A549 (cell line): ENCODE measurements at regions not wholly inside any gene's neighbourhood (a gene's known extent, or its start where the extent isn't known, plus 50 kb on each side); places are given as distances from the start of the nearest gene placed in this dataset.
"Not testable (repeated sequence)": the region's sequence is repeated elsewhere in the genome, so short reads cannot be mapped to it uniquely, and the experiment has no call there.

Source experiments
- ATAC-seq, 2 experiments: fragments of 200-7000 bp in 1 of 2; fragments of >200 bp in 1 of 2; cut with Nextera tagmentation in 1 of 2; cut with Tn5 transposase in 1 of 2; 3 replicates each; pipeline versions ENCODE4 v1.8.0 to v1.9.1; 2018 to 2020; ENCODE audit warnings: mild to moderate bottlenecking in 1 of 2, moderate library complexity in 1 of 2
- CTCF ChIA-PET: fragments of 300-600 bp; sonication (Branson Sonifier 250); formaldehyde crosslinking; extraction: SDS; loops from one replicate; lab custom pipeline; 2021; ENCODE audit warnings: antibody characterized with exemption, inconsistent platforms; lab: Yijun Ruan, JAX
- POLR2A ChIA-PET: fragments of 350-600 bp; formaldehyde crosslinking; extraction: SDS; loops from one replicate; lab custom pipeline; 2021; ENCODE audit warnings: antibody characterized with exemption, inconsistent platforms; lab: Yijun Ruan, JAX
- DNase-seq, 2 experiments: peaks; one replicate each; pipeline versions ENCODE4 v3.0.0 to v3.0.0-alpha.2; 2011 to 2016; ENCODE audit warnings: low read depth in 1 of 2, low spot score in 1 of 2
- FAIRE-seq: peaks from 2 replicates; lab custom pipeline; 2011; peaks lifted over from hg19 to GRCh38; lab: Jason Lieb, UNC
- H3K27ac ChIP-seq, 2 experiments: fragments of >200 bp; sonication (Bioruptor Twin); formaldehyde crosslinking; 3 replicates each; pipeline ENCODE4 v1.5.1; 2016 to 2017
- H3K4me1 ChIP-seq: fragments of >200 bp; sonication (Bioruptor Twin); formaldehyde crosslinking; 3 replicates; pipeline ENCODE4 v1.6.1; 2016
- H3K4me2 ChIP-seq: fragments of >200 bp; sonication (Bioruptor Twin); formaldehyde crosslinking; 3 replicates; pipeline ENCODE4 v1.6.1; 2016
- H3K4me3 ChIP-seq: fragments of >200 bp; sonication (Bioruptor Twin); formaldehyde crosslinking; 3 replicates; pipeline ENCODE4 v1.5.1; 2016
- H3K9me3 ChIP-seq: fragments of >200 bp; sonication (Bioruptor Twin); formaldehyde crosslinking; 3 replicates; pipeline ENCODE4 v1.6.1; 2016
- CHD2 ChIP-seq: fragments of 150-350 bp; IDR thresholded peaks from 2 replicates; pipeline ENCODE4 v1.6.1; 2014; ENCODE audit warnings: low read length; ENCODE audit not compliant: partially characterized antibody
- EHMT2 ChIP-seq: fragments of 200-600 bp; sonication (generic); IDR thresholded peaks from 2 replicates; pipeline ENCODE4 v1.6.1; 2016; ENCODE audit warnings: antibody characterized with exemption, low read depth, mild to moderate bottlenecking, moderate library complexity
- GATA3 ChIP-seq: IDR thresholded peaks from 2 replicates; pipeline ENCODE4 v1.6.1; 2012; ENCODE audit warnings: borderline replicate concordance
- HEYL ChIP-seq: fragments of 250-450 bp; sonication (Bioruptor Pico); IDR thresholded peaks from 2 replicates; pipeline ENCODE4 v1.8.0; 2021; ENCODE audit warnings: mild to moderate bottlenecking, moderate library complexity
- HOXA7 ChIP-seq: fragments of 250-450 bp; sonication (Bioruptor Pico); IDR thresholded peaks from 2 replicates; pipeline ENCODE4 v1.5.0; 2020; ENCODE audit warnings: mild to moderate bottlenecking, moderate library complexity
- JUN ChIP-seq, 2 experiments: fragments of >200 bp; sonication (Bioruptor Twin); formaldehyde crosslinking; IDR thresholded peaks; 2 replicates in 1 of 2; 3 replicates in 1 of 2; pipeline ENCODE4 v1.6.1; 2016 to 2017
- MAFK ChIP-seq: fragments of 450-650 bp; IDR thresholded peaks from 2 replicates; pipeline ENCODE4 v1.6.1; 2014; ENCODE audit not compliant: partially characterized antibody
- NFE2L2 ChIP-seq: fragments of 150-350 bp; conservative IDR thresholded peaks from 2 replicates; pipeline ENCODE4 v1.6.1; 2014; ENCODE audit warnings: low read length
- RAD21 ChIP-seq, 2 experiments: fragments of >200 bp in 1 of 2; sonication (Bioruptor Twin) in 1 of 2; formaldehyde crosslinking in 1 of 2; IDR thresholded peaks in 1 of 2; conservative IDR thresholded peaks in 1 of 2; 2 replicates in 1 of 2; 3 replicates in 1 of 2; pipeline ENCODE4 v1.6.1; 2012 to 2018; ENCODE audit warnings: inconsistent platforms in 1 of 2
- RARB ChIP-seq: fragments of 250-450 bp; sonication (Bioruptor Pico); IDR thresholded peaks from 2 replicates; pipeline ENCODE4 v1.8.0; 2021; ENCODE audit warnings: mild to moderate bottlenecking, moderate library complexity
- ZFP36 ChIP-seq: fragments of 450-650 bp; IDR thresholded peaks from 2 replicates; pipeline ENCODE4 v1.6.1; 2014; ENCODE audit warnings: borderline replicate concordance; ENCODE audit not compliant: partially characterized antibody
- ZNF302 ChIP-seq: fragments of 250-450 bp; sonication (Bioruptor Pico); IDR thresholded peaks from 2 replicates; pipeline ENCODE4 v1.9.0; 2021; ENCODE audit warnings: inconsistent platforms, mild to moderate bottlenecking, moderate library complexity
- WGBS: methylation state at CpG from one replicate; pipeline ENCODE4 v1.1.6; 2017; ENCODE audit errors: missing lambda C conversion rate; 5-methylcytosine and 5-hydroxymethylcytosine counted together
- TF ChIP-seq, protein P1 (sequence below): IDR thresholded peaks from 2 replicates; pipeline ENCODE4 v1.6.1; 2012
- TF ChIP-seq, protein P2 (sequence below): IDR thresholded peaks from 2 replicates; pipeline ENCODE4 v1.6.1; 2012; ENCODE audit warnings: low read depth, borderline replicate concordance
- TF ChIP-seq, protein P3 (sequence below): fragments of 150-350 bp; IDR thresholded peaks from 2 replicates; pipeline ENCODE4 v1.6.1; 2014; ENCODE audit warnings: low read depth, mild to moderate bottlenecking, low read length
- TF ChIP-seq, protein P4 (sequence below): fragments of >200 bp; sonication (Bioruptor Twin); formaldehyde crosslinking; IDR thresholded peaks from 3 replicates; pipeline ENCODE4 v1.6.1; 2016
- TF ChIP-seq, protein P5 (sequence below): fragments of 250-450 bp; sonication (Bioruptor Pico); IDR thresholded peaks from 2 replicates; pipeline ENCODE4 v1.5.0; 2021; ENCODE audit warnings: mild to moderate bottlenecking, moderate library complexity, borderline replicate concordance
- TF ChIP-seq, protein P6 (sequence below): fragments of 250-450 bp; sonication (Bioruptor Pico); IDR thresholded peaks from 2 replicates; pipeline ENCODE4 v1.5.0; 2020; ENCODE audit warnings: low read depth, mild to moderate bottlenecking, moderate library complexity

DNA sequence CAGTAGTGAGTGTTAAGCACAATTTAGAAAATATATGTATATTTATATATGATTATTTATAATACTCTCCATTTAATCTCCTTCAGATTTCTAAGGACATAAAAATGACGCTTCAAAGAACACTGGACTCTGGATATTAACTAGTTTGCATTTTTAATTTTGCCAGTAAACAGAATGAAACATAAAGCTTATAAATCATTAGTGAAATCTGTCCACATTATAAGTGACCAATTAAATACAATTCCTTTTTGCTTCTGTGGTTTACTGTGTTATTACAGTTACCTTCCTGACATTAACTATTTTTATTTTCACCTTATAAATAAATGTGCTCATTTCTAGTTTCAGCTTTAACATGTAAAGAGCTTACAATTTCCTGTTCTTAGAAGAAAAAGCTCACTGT, 1081.1 kb upstream of the EPHA6 start:
- Histone ChIP-seq H3K4me3 (no peak overlapping the region), H3K27ac (no peak overlapping the region), H3K4me1 (no peaks in the 10 kb centered on the region), H3K4me2 (no peak overlapping the region), H3K9me3 (no peaks in the 10 kb centered on the region)
- DNase-seq: no peak
- ATAC-seq: no peak
- POLR2A ChIA-PET: no interaction called here
- TF ChIP-seq CHD2: no peak
- TF ChIP-seq, protein P1, sequence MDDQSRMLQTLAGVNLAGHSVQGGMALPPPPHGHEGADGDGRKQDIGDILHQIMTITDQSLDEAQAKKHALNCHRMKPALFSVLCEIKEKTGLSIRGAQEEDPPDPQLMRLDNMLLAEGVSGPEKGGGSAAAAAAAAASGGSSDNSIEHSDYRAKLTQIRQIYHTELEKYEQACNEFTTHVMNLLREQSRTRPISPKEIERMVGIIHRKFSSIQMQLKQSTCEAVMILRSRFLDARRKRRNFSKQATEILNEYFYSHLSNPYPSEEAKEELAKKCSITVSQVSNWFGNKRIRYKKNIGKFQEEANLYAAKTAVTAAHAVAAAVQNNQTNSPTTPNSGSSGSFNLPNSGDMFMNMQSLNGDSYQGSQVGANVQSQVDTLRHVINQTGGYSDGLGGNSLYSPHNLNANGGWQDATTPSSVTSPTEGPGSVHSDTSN: no peak
- TF ChIP-seq, protein P2, sequence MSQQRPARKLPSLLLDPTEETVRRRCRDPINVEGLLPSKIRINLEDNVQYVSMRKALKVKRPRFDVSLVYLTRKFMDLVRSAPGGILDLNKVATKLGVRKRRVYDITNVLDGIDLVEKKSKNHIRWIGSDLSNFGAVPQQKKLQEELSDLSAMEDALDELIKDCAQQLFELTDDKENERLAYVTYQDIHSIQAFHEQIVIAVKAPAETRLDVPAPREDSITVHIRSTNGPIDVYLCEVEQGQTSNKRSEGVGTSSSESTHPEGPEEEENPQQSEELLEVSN: no peak
- TF ChIP-seq ZFP36: no peak
- TF ChIP-seq EHMT2: no peak
- TF ChIP-seq, protein P3, sequence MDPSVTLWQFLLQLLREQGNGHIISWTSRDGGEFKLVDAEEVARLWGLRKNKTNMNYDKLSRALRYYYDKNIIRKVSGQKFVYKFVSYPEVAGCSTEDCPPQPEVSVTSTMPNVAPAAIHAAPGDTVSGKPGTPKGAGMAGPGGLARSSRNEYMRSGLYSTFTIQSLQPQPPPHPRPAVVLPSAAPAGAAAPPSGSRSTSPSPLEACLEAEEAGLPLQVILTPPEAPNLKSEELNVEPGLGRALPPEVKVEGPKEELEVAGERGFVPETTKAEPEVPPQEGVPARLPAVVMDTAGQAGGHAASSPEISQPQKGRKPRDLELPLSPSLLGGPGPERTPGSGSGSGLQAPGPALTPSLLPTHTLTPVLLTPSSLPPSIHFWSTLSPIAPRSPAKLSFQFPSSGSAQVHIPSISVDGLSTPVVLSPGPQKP: no peak
- no peak for TF ChIP-seq GATA3
- TF ChIP-seq, protein P4, sequence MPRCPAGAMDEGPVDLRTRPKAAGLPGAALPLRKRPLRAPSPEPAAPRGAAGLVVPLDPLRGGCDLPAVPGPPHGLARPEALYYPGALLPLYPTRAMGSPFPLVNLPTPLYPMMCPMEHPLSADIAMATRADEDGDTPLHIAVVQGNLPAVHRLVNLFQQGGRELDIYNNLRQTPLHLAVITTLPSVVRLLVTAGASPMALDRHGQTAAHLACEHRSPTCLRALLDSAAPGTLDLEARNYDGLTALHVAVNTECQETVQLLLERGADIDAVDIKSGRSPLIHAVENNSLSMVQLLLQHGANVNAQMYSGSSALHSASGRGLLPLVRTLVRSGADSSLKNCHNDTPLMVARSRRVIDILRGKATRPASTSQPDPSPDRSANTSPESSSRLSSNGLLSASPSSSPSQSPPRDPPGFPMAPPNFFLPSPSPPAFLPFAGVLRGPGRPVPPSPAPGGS: no peak
- FAIRE-seq: no peak
- CTCF ChIA-PET: no interaction called here
- 28% methylated on average over 1 of the region's 1 CpG for WGBS

DNA sequence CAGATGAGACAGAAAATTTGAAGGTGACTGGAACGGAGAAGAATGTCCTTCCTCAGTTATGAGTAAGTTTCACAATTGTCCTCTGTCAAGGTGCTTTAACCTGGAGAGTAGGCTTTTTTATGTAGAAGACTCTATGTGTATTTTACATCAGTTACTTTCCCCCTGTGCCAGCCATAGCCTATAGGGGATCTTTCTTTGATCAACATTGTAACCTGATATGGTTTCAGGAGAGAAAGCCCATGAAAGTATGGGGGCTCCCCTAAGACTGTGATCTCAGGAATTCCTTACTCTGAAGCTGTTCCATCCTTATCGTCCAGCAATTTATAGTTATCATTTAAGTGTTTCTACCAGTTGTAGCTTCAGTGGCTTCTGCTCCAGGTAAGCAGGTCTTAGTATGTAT, 1076.3 kb upstream of the EPHA6 start:
- H3K9me3 ChIP-seq: no peaks in the 10 kb centered on the region
- ChIA-PET POLR2A (no interaction called here), CTCF (no interaction called here)
- TF ChIP-seq NFE2L2: no peak
- TF ChIP-seq CHD2: no peak
- no peak for TF ChIP-seq HOXA7 (CRISPR knock-in tag)
- no peak for TF ChIP-seq EHMT2
- no peak for TF ChIP-seq MAFK
- TF ChIP-seq, protein P5, sequence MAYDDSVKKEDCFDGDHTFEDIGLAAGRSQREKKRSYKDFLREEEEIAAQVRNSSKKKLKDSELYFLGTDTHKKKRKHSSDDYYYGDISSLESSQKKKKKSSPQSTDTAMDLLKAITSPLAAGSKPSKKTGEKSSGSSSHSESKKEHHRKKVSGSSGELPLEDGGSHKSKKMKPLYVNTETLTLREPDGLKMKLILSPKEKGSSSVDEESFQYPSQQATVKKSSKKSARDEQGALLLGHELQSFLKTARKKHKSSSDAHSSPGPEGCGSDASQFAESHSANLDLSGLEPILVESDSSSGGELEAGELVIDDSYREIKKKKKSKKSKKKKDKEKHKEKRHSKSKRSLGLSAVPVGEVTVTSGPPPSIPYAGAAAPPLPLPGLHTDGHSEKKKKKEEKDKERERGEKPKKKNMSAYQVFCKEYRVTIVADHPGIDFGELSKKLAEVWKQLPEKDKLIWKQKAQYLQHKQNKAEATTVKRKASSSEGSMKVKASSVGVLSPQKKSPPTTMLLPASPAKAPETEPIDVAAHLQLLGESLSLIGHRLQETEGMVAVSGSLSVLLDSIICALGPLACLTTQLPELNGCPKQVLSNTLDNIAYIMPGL (CRISPR knock-in tag): no peak
- TF ChIP-seq, protein P3: no peak
- TF ChIP-seq RARB (CRISPR knock-in tag): no peak
- TF ChIP-seq, protein P6, sequence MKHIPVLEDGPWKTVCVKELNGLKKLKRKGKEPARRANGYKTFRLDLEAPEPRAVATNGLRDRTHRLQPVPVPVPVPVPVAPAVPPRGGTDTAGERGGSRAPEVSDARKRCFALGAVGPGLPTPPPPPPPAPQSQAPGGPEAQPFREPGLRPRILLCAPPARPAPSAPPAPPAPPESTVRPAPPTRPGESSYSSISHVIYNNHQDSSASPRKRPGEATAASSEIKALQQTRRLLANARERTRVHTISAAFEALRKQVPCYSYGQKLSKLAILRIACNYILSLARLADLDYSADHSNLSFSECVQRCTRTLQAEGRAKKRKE (CRISPR knock-in tag): no peak
- TF ChIP-seq JUN (IDR thresholded peaks at IDR 0.05): no peak
- TF ChIP-seq HEYL (CRISPR knock-in tag): no peak
- no peak for TF ChIP-seq RAD21 (conservative IDR thresholded peaks at IDR 0.05 in 1 of 2, IDR thresholded peaks at IDR 0.05 in 1 of 2)
- TF ChIP-seq, protein P4: no peak
- TF ChIP-seq ZNF302: no peak
- FAIRE-seq (no peak), ATAC-seq (no peak), DNase-seq (no peak)
- no peaks in the 10 kb centered on the region for H3K4me1 ChIP-seq
- 39% methylated on average over 2 of the region's 2 CpGs for WGBS
- no peak overlapping the region for H3K4me2 ChIP-seq
- H3K4me3 ChIP-seq: no peak overlapping the region
- H3K27ac ChIP-seq: no peak overlapping the region

DNA sequence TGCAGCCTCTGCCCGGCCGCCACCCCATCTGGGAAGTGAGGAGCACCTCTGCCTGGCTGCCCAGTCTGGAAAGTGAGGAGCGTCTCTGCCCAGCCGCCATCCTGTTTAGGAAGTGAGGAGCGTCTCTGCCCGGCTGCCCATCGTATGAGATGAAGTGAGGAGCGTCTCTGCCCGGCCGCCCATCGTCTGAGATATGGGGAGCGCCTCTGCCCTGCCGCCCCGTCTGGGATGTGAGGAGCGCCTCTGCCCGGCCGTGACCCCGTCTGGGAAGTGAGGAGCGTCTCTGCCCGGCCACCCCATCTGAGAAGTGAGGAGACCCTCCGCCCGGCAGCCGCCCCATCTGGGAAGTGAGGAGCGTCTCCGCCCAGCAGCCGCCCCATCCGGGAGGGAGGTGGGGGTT, 1069.5 kb upstream of the EPHA6 start:
- FAIRE-seq, H3K27ac ChIP-seq, CTCF ChIA-PET, DNase-seq, H3K4me1 ChIP-seq, ATAC-seq, H3K4me2 ChIP-seq, H3K4me3 ChIP-seq, H3K9me3 ChIP-seq, POLR2A ChIA-PET: not testable (repeated sequence)
- WGBS: 71% methylated on average over 4 of the region's 27 CpGs
